ENCODE measurements at regions not wholly inside any gene's neighbourhood (a gene's known extent, or its start where the extent isn't known, plus 50 kb on each side); places are given as distances from the start of the nearest gene placed in this dataset.

GRCh38 chr13:105969761-105970160 is 565.7 kb downstream of the EFNB2 start:
- no peak for ATAC-seq
- DNase-seq = no peak
- H3K27ac Mint-ChIP-seq = no peak overlapping the region
- ChIA-PET POLR2A (interaction anchor here (0.6 kb wide), 1 partner anchor 1762 kb away, joined by 3 read pairs; no protein-coding TSS in a partner anchor), CTCF (no interaction called here)
- no peaks in the 10 kb centered on the region for H3K9me3 Mint-ChIP-seq
- TF ChIP-seq, protein P1, sequence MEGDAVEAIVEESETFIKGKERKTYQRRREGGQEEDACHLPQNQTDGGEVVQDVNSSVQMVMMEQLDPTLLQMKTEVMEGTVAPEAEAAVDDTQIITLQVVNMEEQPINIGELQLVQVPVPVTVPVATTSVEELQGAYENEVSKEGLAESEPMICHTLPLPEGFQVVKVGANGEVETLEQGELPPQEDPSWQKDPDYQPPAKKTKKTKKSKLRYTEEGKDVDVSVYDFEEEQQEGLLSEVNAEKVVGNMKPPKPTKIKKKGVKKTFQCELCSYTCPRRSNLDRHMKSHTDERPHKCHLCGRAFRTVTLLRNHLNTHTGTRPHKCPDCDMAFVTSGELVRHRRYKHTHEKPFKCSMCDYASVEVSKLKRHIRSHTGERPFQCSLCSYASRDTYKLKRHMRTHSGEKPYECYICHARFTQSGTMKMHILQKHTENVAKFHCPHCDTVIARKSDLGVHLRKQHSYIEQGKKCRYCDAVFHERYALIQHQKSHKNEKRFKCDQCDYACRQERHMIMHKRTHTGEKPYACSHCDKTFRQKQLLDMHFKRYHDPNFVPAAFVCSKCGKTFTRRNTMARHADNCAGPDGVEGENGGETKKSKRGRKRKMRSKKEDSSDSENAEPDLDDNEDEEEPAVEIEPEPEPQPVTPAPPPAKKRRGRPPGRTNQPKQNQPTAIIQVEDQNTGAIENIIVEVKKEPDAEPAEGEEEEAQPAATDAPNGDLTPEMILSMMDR (IDR thresholded peaks at IDR 0.05) = no peak
- intact Hi-C loops (cut with micrococcal nuclease) = no loop called here
- H3K4me1 Mint-ChIP-seq (ENCODE audit: low read depth) = no peaks in the 10 kb centered on the region
- H3K27me3 Mint-ChIP-seq = peaks cover 2% of the 10 kb centered on the region
- H3K36me3 Mint-ChIP-seq (ENCODE audit: low read depth) = no peaks in the 10 kb centered on the region
- no peak overlapping the region for H3K4me3 Mint-ChIP-seq

DNA sequence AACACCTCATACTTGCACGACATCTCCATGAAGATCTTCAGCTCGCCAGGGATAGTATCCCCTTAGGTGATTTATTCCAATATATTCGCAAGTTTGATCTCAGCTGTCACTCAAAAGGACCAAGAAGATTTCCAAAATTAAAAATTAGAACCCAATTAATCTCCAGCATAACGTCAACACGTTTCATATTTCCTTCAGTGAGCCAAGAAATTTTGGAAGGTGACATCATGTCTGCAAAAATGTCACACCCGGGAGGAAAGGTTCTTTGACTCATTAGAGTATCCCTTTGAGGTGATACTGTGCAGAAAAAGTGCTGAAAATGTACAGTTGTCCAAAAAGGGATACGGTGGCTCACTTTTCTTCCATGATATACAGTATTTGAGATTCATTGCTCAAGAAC is 569.6 kb downstream of the EFNB2 start:
- no peak overlapping the region for H3K27ac Mint-ChIP-seq
- POLR2A ChIA-PET = no interaction called here
- TF ChIP-seq, protein P1 (IDR thresholded peaks at IDR 0.05) = no peak
- H3K9me3 Mint-ChIP-seq = no peaks in the 10 kb centered on the region
- H3K4me1 Mint-ChIP-seq (ENCODE audit: low read depth) = no peaks in the 10 kb centered on the region
- CTCF ChIA-PET = no interaction called here
- DNase-seq (no peak), ATAC-seq (no peak)
- no peaks in the 10 kb centered on the region for H3K36me3 Mint-ChIP-seq (ENCODE audit: low read depth)
- peaks cover 3% of the 10 kb centered on the region for H3K27me3 Mint-ChIP-seq
- intact Hi-C loops (cut with micrococcal nuclease) = no loop called here
- no peak overlapping the region for H3K4me3 Mint-ChIP-seq

DNA sequence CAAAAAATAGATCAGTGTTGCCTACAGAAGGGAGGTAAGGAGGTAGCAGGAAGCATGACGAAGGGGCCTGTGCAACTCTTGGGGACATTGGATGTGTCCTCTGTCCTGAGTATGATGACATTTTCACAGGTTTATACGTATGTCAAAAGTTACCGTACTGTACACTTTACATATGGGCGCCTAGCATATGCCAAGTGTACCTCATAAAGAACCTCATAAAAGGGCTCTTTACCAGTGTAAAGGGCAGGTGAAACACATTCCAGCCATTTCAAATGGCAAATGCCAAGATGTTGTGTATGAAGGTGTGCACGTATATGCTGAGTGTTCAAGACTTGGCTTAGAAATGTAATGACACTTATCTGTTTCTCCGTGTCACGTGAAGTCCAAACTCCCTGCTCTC is 573.4 kb downstream of the EFNB2 start:
- Mint-ChIP-seq H3K27ac (no peak overlapping the region), H3K27me3 (peaks cover 1% of the 10 kb centered on the region), H3K4me3 (no peak overlapping the region), H3K9me3 (no peaks in the 10 kb centered on the region), H3K36me3 (ENCODE audit: low read depth) (no peaks in the 10 kb centered on the region), H3K4me1 (ENCODE audit: low read depth) (no peaks in the 10 kb centered on the region)
- ATAC-seq (no peak), DNase-seq (no peak)
- POLR2A ChIA-PET = no interaction called here
- intact Hi-C loops (cut with micrococcal nuclease) = no loop called here
- CTCF ChIA-PET = no interaction called here
- TF ChIP-seq, protein P1 (IDR thresholded peaks at IDR 0.05) = no peak

- POLR2A ChIA-PET = no interaction called here
- TF ChIP-seq, protein P1 (IDR thresholded peaks at IDR 0.05) = no peak
- Mint-ChIP-seq H3K4me1 (ENCODE audit: low read depth) (no peaks in the 10 kb centered on the region), H3K9me3 (no peaks in the 10 kb centered on the region), H3K27ac (no peak overlapping the region), H3K4me3 (no peak overlapping the region), H3K27me3 (peaks cover 1% of the 10 kb centered on the region), H3K36me3 (ENCODE audit: low read depth) (no peaks in the 10 kb centered on the region)
- intact Hi-C loops (cut with micrococcal nuclease) = no loop called here
- DNase-seq = no peak
- no peak for ATAC-seq
- CTCF ChIA-PET = no interaction called here
These were observed 574.0 kb downstream of the EFNB2 start for GRCh38 chr13:105961438-105961837.

GRCh38 chr13:105960326-105960725 is 575.1 kb downstream of the EFNB2 start:
- ATAC-seq (no peak), DNase-seq (no peak)
- Mint-ChIP-seq H3K9me3 (no peaks in the 10 kb centered on the region), H3K4me1 (ENCODE audit: low read depth) (no peaks in the 10 kb centered on the region), H3K27ac (no peak overlapping the region), H3K27me3 (peaks cover 1% of the 10 kb centered on the region), H3K36me3 (ENCODE audit: low read depth) (no peaks in the 10 kb centered on the region), H3K4me3 (no peak overlapping the region)
- TF ChIP-seq, protein P1 (IDR thresholded peaks at IDR 0.05) = no peak
- ChIA-PET POLR2A (no interaction called here), CTCF (no interaction called here)
- intact Hi-C loops (cut with micrococcal nuclease) = no loop called here

Data from activated CD8-positive, alpha-beta T cell treated with anti-CD3 and anti-CD28 coated beads for 36 hours (primary cell).